Fibroblast of villous mesenchyme (primary cell): ENCODE measurements at regions not wholly inside any gene's neighbourhood (a gene's known extent, or its start where the extent isn't known, plus 50 kb on each side); places are given as distances from the start of the nearest gene placed in this dataset.

Experiments
- DNase-seq: peaks from one replicate; pipeline ENCODE4 v3.0.0-alpha.2; 2010; ENCODE audit warnings: low read depth
- H3K4me3 ChIP-seq: 2 replicates; pipeline ENCODE4 v1.5.1; 2011; ENCODE audit warnings: low read depth, mild to moderate bottlenecking, low read length
- CTCF ChIP-seq: IDR thresholded peaks from 2 replicates; pipeline ENCODE4 v1.5.1; 2012; ENCODE audit warnings: low read depth, mild to moderate bottlenecking, low read length; ENCODE audit not compliant: insufficient read depth

GRCh38 chr12:97082029-97082428, 175.0 kb downstream of the NEDD1 start:
- no peak for DNase-seq
- H3K4me3 ChIP-seq, result no peak overlapping the region
- no peak for TF ChIP-seq CTCF

- H3K4me3 ChIP-seq, result no peak overlapping the region
- no peak for DNase-seq
- no peak for TF ChIP-seq CTCF
These were observed 186.2 kb downstream of the NEDD1 start for GRCh38 chr12:97093187-97093683.

GRCh38 chr12:97097734-97098133, 190.7 kb downstream of the NEDD1 start:
- no peak for DNase-seq
- no peak for TF ChIP-seq CTCF
- no peak overlapping the region for H3K4me3 ChIP-seq

- DNase-seq, result no peak
- TF ChIP-seq CTCF, result no peak
- H3K4me3 ChIP-seq, result no peak overlapping the region
These were observed 202.4 kb downstream of the NEDD1 start for GRCh38 chr12:97109441-97109840.

- no peak for TF ChIP-seq CTCF
- no peak for DNase-seq
- H3K4me3 ChIP-seq, result no peak overlapping the region
These were observed 205.1 kb downstream of the NEDD1 start for GRCh38 chr12:97112136-97112535.

- TF ChIP-seq CTCF, result no peak
- DNase-seq, result no peak
- H3K4me3 ChIP-seq, result no peak overlapping the region
These were observed 211.8 kb downstream of the NEDD1 start for GRCh38 chr12:97118796-97119375.

- no peak for DNase-seq
- H3K4me3 ChIP-seq, result no peak overlapping the region
- TF ChIP-seq CTCF, result no peak
These were observed 220.0 kb downstream of the NEDD1 start for GRCh38 chr12:97127061-97127460.
